ENCODE measurements at regions not wholly inside any gene's neighbourhood (a gene's known extent, or its start where the extent isn't known, plus 50 kb on each side); places are given as distances from the start of the nearest gene placed in this dataset.

GRCh38 chr4:138401334-138401733 is 159.2 kb upstream of the SLC7A11 start:
- TF ChIP-seq CTCF (IDR thresholded peaks at IDR 0.05; ENCODE audit: low read depth, low read length, poor library complexity, severe bottlenecking) (no peak), EZH2phosphoT487 (IDR thresholded peaks at IDR 0.05; ENCODE audit: borderline replicate concordance, low read length) (no peak)

All from DOHH2 (cell line).